ENCODE measurements at regions not wholly inside any gene's neighbourhood (a gene's known extent, or its start where the extent isn't known, plus 50 kb on each side); places are given as distances from the start of the nearest gene placed in this dataset.
"Not testable (repeated sequence)": the region's sequence is repeated elsewhere in the genome, so short reads cannot be mapped to it uniquely, and the experiment has no call there.

DNA sequence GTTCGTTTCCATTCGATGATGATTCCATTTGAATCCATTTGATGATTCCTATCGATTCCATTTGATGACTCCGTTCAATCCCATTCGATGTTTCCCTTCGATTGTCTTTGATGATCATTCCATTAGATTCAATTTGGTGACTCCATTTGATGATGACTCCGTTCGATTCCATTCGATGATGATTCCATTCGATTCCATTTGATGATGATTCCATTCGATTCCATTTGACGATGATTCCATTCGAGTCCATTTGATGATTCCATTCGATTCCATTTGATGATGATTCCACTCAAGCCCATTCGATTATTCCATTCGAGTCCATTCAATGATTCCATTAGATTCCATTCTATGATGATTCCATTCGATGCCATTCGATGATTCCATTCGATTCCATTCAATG lies 2730.6 kb downstream of the RPIA start:
- TF ChIP-seq, protein P1, sequence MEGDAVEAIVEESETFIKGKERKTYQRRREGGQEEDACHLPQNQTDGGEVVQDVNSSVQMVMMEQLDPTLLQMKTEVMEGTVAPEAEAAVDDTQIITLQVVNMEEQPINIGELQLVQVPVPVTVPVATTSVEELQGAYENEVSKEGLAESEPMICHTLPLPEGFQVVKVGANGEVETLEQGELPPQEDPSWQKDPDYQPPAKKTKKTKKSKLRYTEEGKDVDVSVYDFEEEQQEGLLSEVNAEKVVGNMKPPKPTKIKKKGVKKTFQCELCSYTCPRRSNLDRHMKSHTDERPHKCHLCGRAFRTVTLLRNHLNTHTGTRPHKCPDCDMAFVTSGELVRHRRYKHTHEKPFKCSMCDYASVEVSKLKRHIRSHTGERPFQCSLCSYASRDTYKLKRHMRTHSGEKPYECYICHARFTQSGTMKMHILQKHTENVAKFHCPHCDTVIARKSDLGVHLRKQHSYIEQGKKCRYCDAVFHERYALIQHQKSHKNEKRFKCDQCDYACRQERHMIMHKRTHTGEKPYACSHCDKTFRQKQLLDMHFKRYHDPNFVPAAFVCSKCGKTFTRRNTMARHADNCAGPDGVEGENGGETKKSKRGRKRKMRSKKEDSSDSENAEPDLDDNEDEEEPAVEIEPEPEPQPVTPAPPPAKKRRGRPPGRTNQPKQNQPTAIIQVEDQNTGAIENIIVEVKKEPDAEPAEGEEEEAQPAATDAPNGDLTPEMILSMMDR (IDR thresholded peaks at IDR 0.05) = not testable (repeated sequence)
- TF ChIP-seq POLR2A (IDR thresholded peaks at IDR 0.05) = not testable (repeated sequence)

Measured in Peyer's patch (tissue), 4 donors.